ENCODE measurements at regions not wholly inside any gene's neighbourhood (a gene's known extent, or its start where the extent isn't known, plus 50 kb on each side); places are given as distances from the start of the nearest gene placed in this dataset.

- no peaks in the 10 kb centered on the region for H3K27me3 ChIP-seq (ENCODE audit: control insufficient read depth, insufficient read depth, low read length)
- no peaks in the 10 kb centered on the region for H3K36me3 ChIP-seq (ENCODE audit: control insufficient read depth, insufficient read depth, low read length)
- H3K4me3 ChIP-seq (ENCODE audit: low read depth, low read length) = no peak overlapping the region
- no peak for DNase-seq (ENCODE audit: low read depth)
- TF ChIP-seq, protein P1, sequence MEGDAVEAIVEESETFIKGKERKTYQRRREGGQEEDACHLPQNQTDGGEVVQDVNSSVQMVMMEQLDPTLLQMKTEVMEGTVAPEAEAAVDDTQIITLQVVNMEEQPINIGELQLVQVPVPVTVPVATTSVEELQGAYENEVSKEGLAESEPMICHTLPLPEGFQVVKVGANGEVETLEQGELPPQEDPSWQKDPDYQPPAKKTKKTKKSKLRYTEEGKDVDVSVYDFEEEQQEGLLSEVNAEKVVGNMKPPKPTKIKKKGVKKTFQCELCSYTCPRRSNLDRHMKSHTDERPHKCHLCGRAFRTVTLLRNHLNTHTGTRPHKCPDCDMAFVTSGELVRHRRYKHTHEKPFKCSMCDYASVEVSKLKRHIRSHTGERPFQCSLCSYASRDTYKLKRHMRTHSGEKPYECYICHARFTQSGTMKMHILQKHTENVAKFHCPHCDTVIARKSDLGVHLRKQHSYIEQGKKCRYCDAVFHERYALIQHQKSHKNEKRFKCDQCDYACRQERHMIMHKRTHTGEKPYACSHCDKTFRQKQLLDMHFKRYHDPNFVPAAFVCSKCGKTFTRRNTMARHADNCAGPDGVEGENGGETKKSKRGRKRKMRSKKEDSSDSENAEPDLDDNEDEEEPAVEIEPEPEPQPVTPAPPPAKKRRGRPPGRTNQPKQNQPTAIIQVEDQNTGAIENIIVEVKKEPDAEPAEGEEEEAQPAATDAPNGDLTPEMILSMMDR (IDR thresholded peaks at IDR 0.05; ENCODE audit: insufficient read depth, low read length, poor library complexity, severe bottlenecking) = no peak
Observed at GRCh38 chr9:110125763-110126351, 82.1 kb downstream of the C9orf152 start.

GRCh38 chr9:110126499-110126941 lies 81.4 kb downstream of the C9orf152 start:
- Histone ChIP-seq H3K4me3 (ENCODE audit: low read depth, low read length) (no peak overlapping the region), H3K36me3 (ENCODE audit: control insufficient read depth, insufficient read depth, low read length) (no peaks in the 10 kb centered on the region), H3K27me3 (ENCODE audit: control insufficient read depth, insufficient read depth, low read length) (no peaks in the 10 kb centered on the region)
- TF ChIP-seq, protein P1 (IDR thresholded peaks at IDR 0.05; ENCODE audit: insufficient read depth, low read length, poor library complexity, severe bottlenecking) = no peak
- DNase-seq (ENCODE audit: low read depth) = no peak

GRCh38 chr9:110126986-110127864 lies 80.7 kb downstream of the C9orf152 start:
- Histone ChIP-seq H3K36me3 (ENCODE audit: control insufficient read depth, insufficient read depth, low read length) (no peaks in the 10 kb centered on the region), H3K4me3 (ENCODE audit: low read depth, low read length) (no peak overlapping the region), H3K27me3 (ENCODE audit: control insufficient read depth, insufficient read depth, low read length) (no peaks in the 10 kb centered on the region)
- TF ChIP-seq, protein P1 (IDR thresholded peaks at IDR 0.05; ENCODE audit: insufficient read depth, low read length, poor library complexity, severe bottlenecking) = no peak
- no peak for DNase-seq (ENCODE audit: low read depth)

- Histone ChIP-seq H3K4me3 (ENCODE audit: low read depth, low read length) (no peak overlapping the region), H3K36me3 (ENCODE audit: control insufficient read depth, insufficient read depth, low read length) (no peaks in the 10 kb centered on the region), H3K27me3 (ENCODE audit: control insufficient read depth, insufficient read depth, low read length) (no peaks in the 10 kb centered on the region)
- TF ChIP-seq, protein P1 (IDR thresholded peaks at IDR 0.05; ENCODE audit: insufficient read depth, low read length, poor library complexity, severe bottlenecking) = no peak
- no peak for DNase-seq (ENCODE audit: low read depth)
Observed at GRCh38 chr9:110128664-110129329, 79.2 kb downstream of the C9orf152 start.

GRCh38 chr9:110129425-110129824 lies 78.5 kb downstream of the C9orf152 start:
- Histone ChIP-seq H3K4me3 (ENCODE audit: low read depth, low read length) (no peak overlapping the region), H3K36me3 (ENCODE audit: control insufficient read depth, insufficient read depth, low read length) (no peaks in the 10 kb centered on the region), H3K27me3 (ENCODE audit: control insufficient read depth, insufficient read depth, low read length) (no peaks in the 10 kb centered on the region)
- DNase-seq (ENCODE audit: low read depth) = no peak
- TF ChIP-seq, protein P1 (IDR thresholded peaks at IDR 0.05; ENCODE audit: insufficient read depth, low read length, poor library complexity, severe bottlenecking) = no peak
